Heart left ventricle (tissue), 13 donors: ENCODE measurements at regions not wholly inside any gene's neighbourhood (a gene's known extent, or its start where the extent isn't known, plus 50 kb on each side); places are given as distances from the start of the nearest gene placed in this dataset.

Source experiments
- CTCF ChIP-seq, 12 donors: fragments of 200-600 bp; sonication (generic) in 4 of 12; IDR thresholded peaks; one replicate each; pipeline versions ENCODE4 v1.5.0 to v1.8.0; 2018 to 2022; ENCODE audit warnings: antibody characterized with exemption in 12 of 12, mild to moderate bottlenecking in 5 of 12
- POLR2A ChIP-seq, 2 donors: fragments of 450-650 bp; IDR thresholded peaks; one replicate each; pipeline ENCODE4 v1.6.1; 2017; ENCODE audit warnings: antibody characterized with exemption in 2 of 2, mild to moderate bottlenecking in 2 of 2, moderate library complexity in 2 of 2
- donor health status: ischemic (EF 13 %, LVEDD 7.1; RV severe dilation, severe dysfunction).
- donor health status: DM: no; HTN: yes; CAD: no.
- donor health status: DM: no; HTN: no; CAD: no.
- donor health status: ischemic (EF 25% LVEDD 6.9; RV normal size, moderate dysfunction).
- donor health status: ischemic (EF 25% LVEDD 5.7; RV mildly dilated, moderate dysfunction).
- donor health status: ischemic (EF 35%, LVEDD 5.7; RV mildly dilated, moderate dysfunction).
- donor health status: nonischemic (EF 11% LVEDD 7.7; RV severe dilation, severe dysfunction).
- donor health status: DM: yes; HTN: yes; CAD: no.
- donor health status: PGD.
- donor health status: ischemic (EF 29% LVEDD 5.4; RV normal size, mild dysfunction).
- donor health status: nonischemic (EF 23%, LVEDD 6.1; RV moderate dilation, normal function).

- TF ChIP-seq CTCF (IDR thresholded peaks at IDR 0.05): no peak
- TF ChIP-seq POLR2A (IDR thresholded peaks at IDR 0.05): no peak
Measured at GRCh38 chr5:133827011-133827410, 141.4 kb downstream of the C5orf15 start.
